Right lobe of liver (tissue), 6 donors: ENCODE measurements at regions not wholly inside any gene's neighbourhood (a gene's known extent, or its start where the extent isn't known, plus 50 kb on each side); places are given as distances from the start of the nearest gene placed in this dataset.

Experiments used
- ATAC-seq, 4 donors: fragments of 200-7000 bp; cut with Tn5 transposase; one replicate each; pipeline ENCODE4 v1.9.1; 2020; ENCODE audit warnings: mild to moderate bottlenecking in 4 of 4, moderate library complexity in 4 of 4
- DNase-seq, 3 donors: peaks; one replicate each; pipeline ENCODE4 v3.0.0-alpha.2; 2020
- H3K27ac ChIP-seq, 3 donors: fragments of 200-600 bp; one replicate each; pipeline ENCODE4 v1.8.0; 2022
- H3K27me3 ChIP-seq, 2 donors: fragments of 200-600 bp; one replicate each; pipeline ENCODE4 v1.8.0; 2022
- H3K36me3 ChIP-seq, 4 donors: fragments of 200-600 bp; sonication (generic) in 1 of 4; one replicate each; pipeline versions ENCODE4 v1.5.1 to v1.8.0; 2017 to 2022; ENCODE audit warnings: control low read depth in 1 of 4
- H3K4me1 ChIP-seq, 4 donors: fragments of 200-600 bp; sonication (generic) in 1 of 4; one replicate each; pipeline versions ENCODE4 v1.5.1 to v1.8.0; 2017 to 2022; ENCODE audit warnings: control low read depth in 1 of 4
- H3K4me3 ChIP-seq, 3 donors: fragments of 200-600 bp; one replicate each; pipeline ENCODE4 v1.8.0; 2022
- H3K9me3 ChIP-seq, 4 donors: fragments of 200-600 bp; sonication (generic) in 1 of 4; one replicate each; pipeline versions ENCODE4 v1.5.1 to v1.8.0; 2017 to 2022; ENCODE audit warnings: control low read depth in 1 of 4
- CTCF ChIP-seq, 4 donors: fragments of 200-600 bp in 3 of 4; fragments of 450-650 bp in 1 of 4; IDR thresholded peaks; one replicate each; pipeline versions ENCODE4 v1.5.1 to v1.8.0; 2016 to 2022; ENCODE audit warnings: antibody characterized with exemption in 4 of 4, mild to moderate bottlenecking in 2 of 4
- POLR2A ChIP-seq: fragments of 450-650 bp; IDR thresholded peaks from one replicate; pipeline ENCODE4 v1.6.1; 2017; ENCODE audit warnings: antibody characterized with exemption, mild to moderate bottlenecking
- WGBS: methylation state at CpG from one replicate; pipeline ENCODE4 v1.1.6; 2018; ENCODE audit warnings: low coverage, low lambda C conversion rate; ENCODE audit not compliant: insufficient coverage; ENCODE audit errors: missing lambda C conversion rate; 5-methylcytosine and 5-hydroxymethylcytosine counted together
- intact Hi-C, 2 donors: fragments of 100-400 bp; cut with DNase I; formaldehyde crosslinking; loops; one replicate each; pipeline versions ENCODE4 v1.11.2 to v1.14.1; 2022
- donor health status: DM: no; HTN: yes; CAD: no.
- donor health status: DM: no; HTN: no; CAD: no.
- donor health status: DM: no; HTN: no; CAD: no.
- donor health status: DM: no; HTN: yes; CAD: no.
- donor health status: DM: no; HTN: yes; CAD: no.

- intact Hi-C loops = no loop called here
- whole genome bisulfite sequencing = 85% methylated on average over 9 of the region's 54 CpGs
- H3K4me3 ChIP-seq = no peak overlapping the region
- H3K36me3 ChIP-seq = no peaks in the 10 kb centered on the region
- H3K27ac ChIP-seq = no peak overlapping the region
- no peaks in the 10 kb centered on the region for H3K9me3 ChIP-seq
- ATAC-seq (peak in 1 of 4 donors; percentile 45), DNase-seq (no peak)
- no peaks in the 10 kb centered on the region for H3K27me3 ChIP-seq
- TF ChIP-seq POLR2A = no peak
- TF ChIP-seq CTCF (IDR thresholded peaks at IDR 0.05) = no peak
- H3K4me1 ChIP-seq = no peaks in the 10 kb centered on the region
Observed at GRCh38 chr6:169024047-169024660, 229.5 kb downstream of the THBS2 start.

DNA sequence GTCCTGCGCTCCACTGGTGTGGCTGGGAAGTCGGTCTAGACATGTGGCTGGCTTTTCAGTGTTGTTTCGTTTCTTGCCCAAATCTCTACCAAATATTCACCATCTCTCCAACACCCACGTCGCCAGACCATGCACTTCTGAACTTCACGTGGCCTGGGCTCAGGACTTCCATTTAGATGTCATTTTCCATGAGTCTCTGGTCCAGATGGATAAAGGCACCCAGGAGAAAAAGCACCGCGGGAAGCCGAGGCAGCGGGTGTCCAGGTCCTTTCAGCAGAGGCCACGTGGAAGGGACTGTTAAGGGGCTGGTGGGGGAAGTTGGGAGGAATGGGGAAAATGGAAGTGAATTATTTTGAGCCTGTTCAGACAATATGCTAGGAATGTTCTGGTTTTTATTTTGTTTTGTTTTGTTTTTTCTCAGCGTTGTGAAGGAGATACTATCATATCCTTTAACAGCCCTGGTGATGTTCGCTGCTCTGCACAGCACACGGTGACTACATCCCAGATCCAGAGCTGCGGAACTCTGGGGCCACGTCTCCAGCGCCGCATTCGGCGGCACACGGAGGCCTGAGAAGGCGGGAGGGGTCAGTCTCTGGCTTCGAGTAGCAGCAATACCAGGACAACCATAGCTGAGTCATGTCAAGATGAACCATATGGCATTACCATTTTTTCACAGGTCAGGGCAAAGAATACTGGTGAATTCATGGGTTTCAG is 230.3 kb downstream of the THBS2 start:
- Histone ChIP-seq H3K4me1 (no peaks in the 10 kb centered on the region), H3K4me3 (no peak overlapping the region), H3K27ac (no peak overlapping the region), H3K36me3 (no peaks in the 10 kb centered on the region), H3K27me3 (no peaks in the 10 kb centered on the region), H3K9me3 (no peaks in the 10 kb centered on the region)
- WGBS = 74% methylated on average over 18 of the region's 23 CpGs
- intact Hi-C loops = no loop called here
- TF ChIP-seq CTCF (IDR thresholded peaks at IDR 0.05) = no peak
- no peak for TF ChIP-seq POLR2A
- DNase-seq (no peak), ATAC-seq (no peak)

GRCh38 chr6:169022079-169022478 is 231.6 kb downstream of the THBS2 start:
- DNase-seq = no peak
- TF ChIP-seq POLR2A = no peak
- 64% methylated on average over 10 of the region's 12 CpGs for WGBS
- H3K4me1 ChIP-seq = no peaks in the 10 kb centered on the region
- no peak overlapping the region for H3K27ac ChIP-seq
- no peak for ATAC-seq
- H3K9me3 ChIP-seq = no peaks in the 10 kb centered on the region
- H3K27me3 ChIP-seq = no peaks in the 10 kb centered on the region
- H3K4me3 ChIP-seq = no peak overlapping the region
- H3K36me3 ChIP-seq = no peaks in the 10 kb centered on the region
- intact Hi-C loops = no loop called here

DNA sequence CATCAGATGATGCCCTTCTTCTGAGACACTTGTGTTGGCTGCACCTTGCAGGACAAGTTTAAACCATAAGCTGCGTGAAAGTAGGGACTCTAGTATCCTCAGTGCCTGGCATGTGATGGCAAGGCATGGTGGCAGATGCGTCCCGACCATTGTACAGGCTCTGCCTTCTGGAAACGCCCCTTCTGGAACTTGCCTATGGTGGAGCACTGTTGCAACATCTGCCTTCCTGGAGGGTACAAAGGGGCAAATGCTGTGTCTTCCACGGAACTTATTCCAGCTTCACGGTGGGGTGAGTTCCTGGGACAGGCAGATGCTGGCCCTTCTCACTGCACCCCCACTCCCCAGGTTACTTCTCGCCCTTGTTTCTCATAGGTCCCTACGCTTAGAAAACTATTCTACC is 232.8 kb downstream of the THBS2 start:
- no peak overlapping the region for H3K4me3 ChIP-seq
- no peaks in the 10 kb centered on the region for H3K27me3 ChIP-seq
- no peak overlapping the region for H3K27ac ChIP-seq
- no peak for DNase-seq
- H3K4me1 ChIP-seq = no peaks in the 10 kb centered on the region
- 65% methylated on average over 7 of the region's 8 CpGs for WGBS
- no peaks in the 10 kb centered on the region for H3K9me3 ChIP-seq
- intact Hi-C loops = no loop called here
- no peak for ATAC-seq
- TF ChIP-seq POLR2A (no peak), CTCF (IDR thresholded peaks at IDR 0.05) (no peak)
- no peaks in the 10 kb centered on the region for H3K36me3 ChIP-seq

- Histone ChIP-seq H3K9me3 (no peaks in the 10 kb centered on the region), H3K4me3 (no peak overlapping the region), H3K36me3 (no peaks in the 10 kb centered on the region), H3K4me1 (no peaks in the 10 kb centered on the region), H3K27ac (no peak overlapping the region), H3K27me3 (no peaks in the 10 kb centered on the region)
- no peak for DNase-seq
- ATAC-seq = no peak
- intact Hi-C loops = no loop called here
- TF ChIP-seq CTCF (IDR thresholded peaks at IDR 0.05) (no peak), POLR2A (no peak)
- 63% methylated on average over 7 of the region's 9 CpGs for WGBS
Observed at GRCh38 chr6:169019727-169020491, 233.7 kb downstream of the THBS2 start.
